Transverse colon (tissue), 4 donors: ENCODE measurements at regions not wholly inside any gene's neighbourhood (a gene's known extent, or its start where the extent isn't known, plus 50 kb on each side); places are given as distances from the start of the nearest gene placed in this dataset.

Experiments used
- POLR2AphosphoS5 ChIP-seq, 3 donors: sonication (generic); formaldehyde crosslinking; IDR thresholded peaks; one replicate each; pipeline ENCODE4 v1.6.1; 2016; ENCODE audit warnings: antibody characterized with exemption in 3 of 3
- TF ChIP-seq, protein P1 (sequence below), 5 experiments: fragments of 200-600 bp in 3 of 5; fragments of 450-650 bp in 2 of 5; sonication (generic) in 3 of 5; IDR thresholded peaks; 1 replicate in 2 of 5; 2 replicates in 3 of 5; pipeline ENCODE4 v1.5.1; 2016 to 2017; ENCODE audit warnings: antibody characterized with exemption in 5 of 5, inconsistent platforms in 3 of 5, mild to moderate bottlenecking in 2 of 5, moderate library complexity in 1 of 5

DNA sequence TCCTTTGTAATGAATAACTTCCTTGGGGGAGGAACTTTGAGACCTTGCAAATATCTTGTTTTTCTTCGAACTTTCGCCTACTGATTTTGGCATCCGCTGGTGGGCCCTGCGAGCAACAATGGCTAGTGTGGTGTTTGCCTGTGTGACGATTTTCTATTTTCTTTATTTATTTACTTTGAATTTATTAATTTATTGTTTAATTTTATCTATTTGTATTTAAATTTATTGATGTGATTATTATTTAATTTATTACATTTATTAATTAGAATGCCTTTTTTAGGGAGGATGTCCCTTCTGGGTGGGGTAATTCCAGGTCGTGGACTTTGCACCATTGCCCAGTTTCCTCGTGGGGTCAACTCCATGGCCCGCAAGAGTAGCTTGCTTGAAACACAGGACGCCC lies 149.7 kb downstream of the ZNF664 start:
- TF ChIP-seq POLR2AphosphoS5 (IDR thresholded peaks at IDR 0.05), result no peak
- TF ChIP-seq, protein P1, sequence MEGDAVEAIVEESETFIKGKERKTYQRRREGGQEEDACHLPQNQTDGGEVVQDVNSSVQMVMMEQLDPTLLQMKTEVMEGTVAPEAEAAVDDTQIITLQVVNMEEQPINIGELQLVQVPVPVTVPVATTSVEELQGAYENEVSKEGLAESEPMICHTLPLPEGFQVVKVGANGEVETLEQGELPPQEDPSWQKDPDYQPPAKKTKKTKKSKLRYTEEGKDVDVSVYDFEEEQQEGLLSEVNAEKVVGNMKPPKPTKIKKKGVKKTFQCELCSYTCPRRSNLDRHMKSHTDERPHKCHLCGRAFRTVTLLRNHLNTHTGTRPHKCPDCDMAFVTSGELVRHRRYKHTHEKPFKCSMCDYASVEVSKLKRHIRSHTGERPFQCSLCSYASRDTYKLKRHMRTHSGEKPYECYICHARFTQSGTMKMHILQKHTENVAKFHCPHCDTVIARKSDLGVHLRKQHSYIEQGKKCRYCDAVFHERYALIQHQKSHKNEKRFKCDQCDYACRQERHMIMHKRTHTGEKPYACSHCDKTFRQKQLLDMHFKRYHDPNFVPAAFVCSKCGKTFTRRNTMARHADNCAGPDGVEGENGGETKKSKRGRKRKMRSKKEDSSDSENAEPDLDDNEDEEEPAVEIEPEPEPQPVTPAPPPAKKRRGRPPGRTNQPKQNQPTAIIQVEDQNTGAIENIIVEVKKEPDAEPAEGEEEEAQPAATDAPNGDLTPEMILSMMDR (IDR thresholded peaks at IDR 0.05), result no peak
